Hindlimb muscle (tissue), 1 donor: ENCODE measurements at regions not wholly inside any gene's neighbourhood (a gene's known extent, or its start where the extent isn't known, plus 50 kb on each side); places are given as distances from the start of the nearest gene placed in this dataset.

Experiments
- DNase-seq: peaks from one replicate; pipeline ENCODE4 v3.0.0-alpha.2; 2013

- no peak for DNase-seq
Measured at GRCh38 chr3:155029941-155030340, 50.2 kb upstream of the MME start.

- DNase-seq = no peak
Measured at GRCh38 chr3:155026999-155027591, 53.0 kb upstream of the MME start.

- no peak for DNase-seq
Measured at GRCh38 chr3:155024006-155024638, 56.0 kb upstream of the MME start.

- DNase-seq = no peak
Measured at GRCh38 chr3:155022896-155023295, 57.2 kb upstream of the MME start.

GRCh38 chr3:155019575-155019974 lies 60.5 kb upstream of the MME start:
- DNase-seq = no peak

- DNase-seq = no peak
Measured at GRCh38 chr3:155018621-155019330, 61.3 kb upstream of the MME start.

GRCh38 chr3:155015776-155016436 lies 64.2 kb upstream of the MME start:
- no peak for DNase-seq

- no peak for DNase-seq
Measured at GRCh38 chr3:155014953-155015352, 65.2 kb upstream of the MME start.

- DNase-seq = no peak
Measured at GRCh38 chr3:155013427-155013826, 66.7 kb upstream of the MME start.

- DNase-seq = no peak
Measured at GRCh38 chr3:155012584-155012983, 67.5 kb upstream of the MME start.

GRCh38 chr3:155010416-155010815 lies 69.7 kb upstream of the MME start:
- DNase-seq = no peak

- no peak for DNase-seq
Measured at GRCh38 chr3:155009217-155009616, 70.9 kb upstream of the MME start.

- DNase-seq = no peak
Measured at GRCh38 chr3:155007729-155008128, 72.4 kb upstream of the MME start.

- no peak for DNase-seq
Measured at GRCh38 chr3:155001289-155002010, 78.7 kb upstream of the MME start.

GRCh38 chr3:154992655-154993054 lies 87.5 kb upstream of the MME start:
- no peak for DNase-seq

GRCh38 chr3:154990543-154990942 lies 89.6 kb upstream of the MME start:
- no peak for DNase-seq

- DNase-seq = no peak
Measured at GRCh38 chr3:154987846-154988245, 92.3 kb upstream of the MME start.

- no peak for DNase-seq
Measured at GRCh38 chr3:154981664-154982063, 98.5 kb upstream of the MME start.

GRCh38 chr3:154981201-154981600 lies 98.9 kb upstream of the MME start:
- no peak for DNase-seq

- no peak for DNase-seq
Measured at GRCh38 chr3:154979331-154979730, 100.8 kb upstream of the MME start.

GRCh38 chr3:154977666-154978065 lies 102.5 kb upstream of the MME start:
- peak; percentile 17 for DNase-seq

GRCh38 chr3:154976072-154976983 lies 103.8 kb upstream of the MME start:
- no peak for DNase-seq
